ENCODE measurements at regions not wholly inside any gene's neighbourhood (a gene's known extent, or its start where the extent isn't known, plus 50 kb on each side); places are given as distances from the start of the nearest gene placed in this dataset.

DNA sequence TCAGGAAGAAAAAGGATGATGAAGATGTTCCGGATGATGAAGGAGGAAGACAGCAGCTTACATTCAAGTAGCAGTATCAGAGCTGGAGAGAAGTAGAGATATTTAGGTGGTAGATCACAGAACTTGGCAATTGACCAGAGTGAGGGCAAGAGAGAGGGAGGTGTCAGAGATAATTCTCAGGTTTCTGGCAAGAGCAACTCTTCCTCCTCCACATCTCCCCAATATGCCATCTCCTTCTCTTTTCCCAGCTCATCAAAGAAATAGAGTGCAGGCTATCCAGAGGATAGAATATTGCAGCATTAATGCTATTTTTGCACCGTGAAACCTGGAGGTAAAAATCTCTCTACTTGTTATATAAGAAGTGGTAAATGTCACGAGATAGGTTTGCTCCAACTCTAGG is 64.9 kb upstream of the OPCML start:
- TF ChIP-seq, protein P1, sequence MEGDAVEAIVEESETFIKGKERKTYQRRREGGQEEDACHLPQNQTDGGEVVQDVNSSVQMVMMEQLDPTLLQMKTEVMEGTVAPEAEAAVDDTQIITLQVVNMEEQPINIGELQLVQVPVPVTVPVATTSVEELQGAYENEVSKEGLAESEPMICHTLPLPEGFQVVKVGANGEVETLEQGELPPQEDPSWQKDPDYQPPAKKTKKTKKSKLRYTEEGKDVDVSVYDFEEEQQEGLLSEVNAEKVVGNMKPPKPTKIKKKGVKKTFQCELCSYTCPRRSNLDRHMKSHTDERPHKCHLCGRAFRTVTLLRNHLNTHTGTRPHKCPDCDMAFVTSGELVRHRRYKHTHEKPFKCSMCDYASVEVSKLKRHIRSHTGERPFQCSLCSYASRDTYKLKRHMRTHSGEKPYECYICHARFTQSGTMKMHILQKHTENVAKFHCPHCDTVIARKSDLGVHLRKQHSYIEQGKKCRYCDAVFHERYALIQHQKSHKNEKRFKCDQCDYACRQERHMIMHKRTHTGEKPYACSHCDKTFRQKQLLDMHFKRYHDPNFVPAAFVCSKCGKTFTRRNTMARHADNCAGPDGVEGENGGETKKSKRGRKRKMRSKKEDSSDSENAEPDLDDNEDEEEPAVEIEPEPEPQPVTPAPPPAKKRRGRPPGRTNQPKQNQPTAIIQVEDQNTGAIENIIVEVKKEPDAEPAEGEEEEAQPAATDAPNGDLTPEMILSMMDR (IDR thresholded peaks at IDR 0.05): no peak
- TF ChIP-seq POLR2AphosphoS5 (IDR thresholded peaks at IDR 0.05): no peak
- no peak for TF ChIP-seq POLR2A (IDR thresholded peaks at IDR 0.05)
- TF ChIP-seq EP300 (IDR thresholded peaks at IDR 0.05): no peak
